Esophagus squamous epithelium (tissue), 4 donors: ENCODE measurements at regions not wholly inside any gene's neighbourhood (a gene's known extent, or its start where the extent isn't known, plus 50 kb on each side); places are given as distances from the start of the nearest gene placed in this dataset.

ENCODE experiments used
- POLR2A ChIP-seq, 4 donors: fragments of 450-650 bp; IDR thresholded peaks; one replicate each; pipeline ENCODE4 v1.6.1; 2017; ENCODE audit warnings: antibody characterized with exemption in 4 of 4, mild to moderate bottlenecking in 4 of 4, moderate library complexity in 3 of 4
- TF ChIP-seq, protein P1 (sequence below), 6 experiments: fragments of 450-650 bp in 4 of 6; fragments of 200-600 bp in 2 of 6; sonication (generic) in 2 of 6; IDR thresholded peaks; one replicate each; pipeline ENCODE4 v1.5.1; 2016 to 2019; ENCODE audit warnings: antibody characterized with exemption in 6 of 6, mild to moderate bottlenecking in 4 of 6, moderate library complexity in 4 of 6

GRCh38 chr5:167451076-167451475, 840.4 kb upstream of the WWC1 start:
- TF ChIP-seq, protein P1, sequence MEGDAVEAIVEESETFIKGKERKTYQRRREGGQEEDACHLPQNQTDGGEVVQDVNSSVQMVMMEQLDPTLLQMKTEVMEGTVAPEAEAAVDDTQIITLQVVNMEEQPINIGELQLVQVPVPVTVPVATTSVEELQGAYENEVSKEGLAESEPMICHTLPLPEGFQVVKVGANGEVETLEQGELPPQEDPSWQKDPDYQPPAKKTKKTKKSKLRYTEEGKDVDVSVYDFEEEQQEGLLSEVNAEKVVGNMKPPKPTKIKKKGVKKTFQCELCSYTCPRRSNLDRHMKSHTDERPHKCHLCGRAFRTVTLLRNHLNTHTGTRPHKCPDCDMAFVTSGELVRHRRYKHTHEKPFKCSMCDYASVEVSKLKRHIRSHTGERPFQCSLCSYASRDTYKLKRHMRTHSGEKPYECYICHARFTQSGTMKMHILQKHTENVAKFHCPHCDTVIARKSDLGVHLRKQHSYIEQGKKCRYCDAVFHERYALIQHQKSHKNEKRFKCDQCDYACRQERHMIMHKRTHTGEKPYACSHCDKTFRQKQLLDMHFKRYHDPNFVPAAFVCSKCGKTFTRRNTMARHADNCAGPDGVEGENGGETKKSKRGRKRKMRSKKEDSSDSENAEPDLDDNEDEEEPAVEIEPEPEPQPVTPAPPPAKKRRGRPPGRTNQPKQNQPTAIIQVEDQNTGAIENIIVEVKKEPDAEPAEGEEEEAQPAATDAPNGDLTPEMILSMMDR (IDR thresholded peaks at IDR 0.05), result no peak
- TF ChIP-seq POLR2A (IDR thresholded peaks at IDR 0.05), result no peak
